ENCODE measurements at regions not wholly inside any gene's neighbourhood (a gene's known extent, or its start where the extent isn't known, plus 50 kb on each side); places are given as distances from the start of the nearest gene placed in this dataset.
A peak's percentile ranks its signal among the peaks of the same experiment; 100 is the strongest.

DNA sequence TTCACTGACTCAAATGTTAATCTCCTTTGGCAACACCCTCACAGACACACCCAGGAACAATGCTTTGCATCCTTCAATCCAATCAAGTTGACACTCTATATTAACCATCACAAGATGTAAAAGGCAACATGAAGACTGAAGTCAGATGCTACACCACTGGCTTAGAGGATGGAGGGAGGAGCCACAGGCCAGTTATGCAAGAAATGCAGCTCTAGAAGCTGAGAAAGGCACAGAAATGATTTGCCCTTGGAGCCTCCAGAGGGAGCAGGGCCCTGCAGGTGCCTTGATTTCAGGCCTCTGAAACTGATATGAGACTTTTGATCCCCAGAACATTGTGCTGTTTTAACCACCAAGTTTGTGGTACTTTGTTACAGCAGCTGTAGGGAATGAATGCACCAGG, 276.3 kb downstream of the KCNS3 start:
- Histone ChIP-seq H3K4me1 (peaks cover 0 to 3% of the 10 kb centered on the region in 2 donors), H3K27ac (no peak overlapping the region), H3K36me3 (no peaks in the 10 kb centered on the region), H3K4me3 (replicated peaks in 1 of 3) (no peak overlapping the region), H3K9me3 (no peaks in the 10 kb centered on the region), H3K27me3 (no peaks in the 10 kb centered on the region)
- intact Hi-C loops (cut with DNase I) = loop anchor here (10.0 kb wide), 1 partner anchor 300 kb away; no protein-coding TSS in a partner anchor
- TF ChIP-seq, protein P1, sequence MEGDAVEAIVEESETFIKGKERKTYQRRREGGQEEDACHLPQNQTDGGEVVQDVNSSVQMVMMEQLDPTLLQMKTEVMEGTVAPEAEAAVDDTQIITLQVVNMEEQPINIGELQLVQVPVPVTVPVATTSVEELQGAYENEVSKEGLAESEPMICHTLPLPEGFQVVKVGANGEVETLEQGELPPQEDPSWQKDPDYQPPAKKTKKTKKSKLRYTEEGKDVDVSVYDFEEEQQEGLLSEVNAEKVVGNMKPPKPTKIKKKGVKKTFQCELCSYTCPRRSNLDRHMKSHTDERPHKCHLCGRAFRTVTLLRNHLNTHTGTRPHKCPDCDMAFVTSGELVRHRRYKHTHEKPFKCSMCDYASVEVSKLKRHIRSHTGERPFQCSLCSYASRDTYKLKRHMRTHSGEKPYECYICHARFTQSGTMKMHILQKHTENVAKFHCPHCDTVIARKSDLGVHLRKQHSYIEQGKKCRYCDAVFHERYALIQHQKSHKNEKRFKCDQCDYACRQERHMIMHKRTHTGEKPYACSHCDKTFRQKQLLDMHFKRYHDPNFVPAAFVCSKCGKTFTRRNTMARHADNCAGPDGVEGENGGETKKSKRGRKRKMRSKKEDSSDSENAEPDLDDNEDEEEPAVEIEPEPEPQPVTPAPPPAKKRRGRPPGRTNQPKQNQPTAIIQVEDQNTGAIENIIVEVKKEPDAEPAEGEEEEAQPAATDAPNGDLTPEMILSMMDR (IDR thresholded peaks at IDR 0.05) = no peak
- no peak for TF ChIP-seq POLR2A (IDR thresholded peaks at IDR 0.05)
- no peak for DNase-seq

DNA sequence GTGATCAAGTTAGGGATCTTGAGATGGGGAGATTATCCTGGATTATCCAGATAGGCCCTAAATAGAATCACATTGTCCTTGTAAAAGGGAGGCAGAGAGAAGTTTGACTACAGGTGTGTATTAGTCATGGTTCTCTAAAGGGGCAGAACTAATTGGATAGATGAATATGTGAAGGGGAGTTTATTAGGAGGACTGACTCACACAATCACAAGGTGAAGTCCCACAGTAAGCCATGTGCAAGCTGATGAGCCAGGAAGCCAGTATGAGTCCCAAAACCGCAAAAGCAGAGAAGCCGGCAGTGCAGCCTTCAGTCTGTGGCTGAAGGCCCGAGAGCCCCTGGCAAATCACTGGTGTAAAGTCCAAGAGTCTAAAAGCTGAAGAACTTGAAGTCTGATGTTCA, 275.8 kb downstream of the KCNS3 start:
- Histone ChIP-seq H3K36me3 (no peaks in the 10 kb centered on the region), H3K9me3 (no peaks in the 10 kb centered on the region), H3K27ac (no peak overlapping the region), H3K27me3 (no peaks in the 10 kb centered on the region), H3K4me3 (replicated peaks in 1 of 3) (no peak overlapping the region), H3K4me1 (no peaks in the 10 kb centered on the region)
- DNase-seq = no peak
- WGBS, 2 donors = 92% methylated on average over 3 of the region's 3 CpGs
- no peak for TF ChIP-seq POLR2A (IDR thresholded peaks at IDR 0.05)
- TF ChIP-seq, protein P1 (IDR thresholded peaks at IDR 0.05) = no peak
- intact Hi-C loops (cut with DNase I) = loop anchor here (10.0 kb wide), 1 partner anchor 299 kb away; no protein-coding TSS in a partner anchor

DNA sequence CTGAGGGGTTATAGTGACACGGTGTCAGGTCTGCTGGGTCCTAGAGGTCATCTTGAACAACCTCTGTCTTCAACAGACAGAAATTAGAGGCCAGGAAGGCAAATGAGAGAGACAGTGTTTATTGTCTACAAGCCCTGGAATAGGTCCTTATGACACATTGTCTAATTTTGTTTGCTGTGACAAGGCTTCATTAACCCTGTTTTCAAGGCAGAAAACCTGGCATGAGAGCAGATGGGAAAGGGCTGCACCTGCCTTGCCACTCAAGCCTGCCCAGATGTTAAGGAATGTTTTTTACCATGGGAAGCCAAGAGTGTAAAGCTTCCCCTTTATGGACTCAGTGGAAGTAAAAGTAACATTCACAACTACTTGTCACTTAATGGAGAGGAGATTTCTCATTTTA, 275.3 kb downstream of the KCNS3 start:
- Histone ChIP-seq H3K36me3 (no peaks in the 10 kb centered on the region), H3K27ac (no peak overlapping the region), H3K4me3 (replicated peaks in 1 of 3) (no peak overlapping the region), H3K27me3 (no peaks in the 10 kb centered on the region), H3K4me1 (no peaks in the 10 kb centered on the region), H3K9me3 (no peaks in the 10 kb centered on the region)
- TF ChIP-seq, protein P1 (IDR thresholded peaks at IDR 0.05) = no peak
- TF ChIP-seq POLR2A (IDR thresholded peaks at IDR 0.05) = no peak
- DNase-seq = no peak
- intact Hi-C loops (cut with DNase I) = loop anchor here (10.0 kb wide), 1 partner anchor 299 kb away; no protein-coding TSS in a partner anchor
- 93 to 96% methylated on average over 1 of the region's 1 CpG for WGBS, 2 donors

DNA sequence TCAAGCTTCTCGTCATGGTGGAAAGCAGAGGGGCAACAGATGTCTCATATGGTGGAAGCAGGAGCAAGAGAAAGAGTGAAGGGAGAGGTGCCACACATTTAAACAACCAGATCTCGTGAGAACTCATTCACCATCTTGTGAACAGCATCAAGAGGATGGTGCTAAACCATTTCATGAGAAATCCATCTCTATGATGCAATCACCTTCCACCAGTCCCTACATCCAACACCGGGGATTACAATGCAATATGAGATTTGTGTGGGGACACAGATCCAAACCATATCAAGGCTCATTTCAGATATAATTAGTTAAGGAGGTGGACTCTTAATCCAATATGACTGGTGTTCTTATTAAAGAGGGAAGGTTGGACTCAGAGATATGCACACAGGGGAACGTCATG, 272.8 kb downstream of the KCNS3 start:
- intact Hi-C loops (cut with DNase I) = loop anchor here (10.0 kb wide), 1 partner anchor 296 kb away; no protein-coding TSS in a partner anchor
- 67 to 94% methylated on average over 4 of the region's 4 CpGs for WGBS, 2 donors
- TF ChIP-seq, protein P1 (IDR thresholded peaks at IDR 0.05) = no peak
- no peak for TF ChIP-seq POLR2A (IDR thresholded peaks at IDR 0.05)

DNA sequence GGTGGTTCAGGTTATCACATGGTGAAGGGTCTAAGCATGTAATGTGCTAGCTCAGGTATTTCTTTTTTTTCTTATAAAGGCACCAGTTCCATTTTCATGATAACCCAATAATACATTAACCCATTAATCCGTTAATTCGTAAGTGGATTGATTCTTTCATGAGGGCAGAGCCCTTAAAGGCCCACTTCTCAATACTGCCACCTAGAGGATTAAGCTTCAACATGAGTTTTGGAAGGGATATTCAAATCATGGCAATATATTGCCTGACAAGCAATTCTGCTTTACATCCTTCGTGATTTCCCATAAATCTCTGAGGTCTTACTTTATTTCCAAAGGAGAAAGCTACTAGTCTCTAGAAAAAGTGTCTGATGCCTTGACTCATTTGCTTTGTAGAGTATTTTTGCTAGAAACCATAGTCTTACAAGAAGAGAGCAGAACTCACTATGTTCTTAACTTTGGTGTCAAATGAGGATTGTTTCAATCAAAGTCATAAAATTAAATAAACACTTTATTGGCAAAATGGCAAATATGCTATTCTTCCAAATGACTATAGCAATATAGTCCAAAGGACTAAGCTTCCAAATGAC, 271.3 kb downstream of the KCNS3 start:
- intact Hi-C loops (cut with DNase I) = loop anchor here (10.0 kb wide), 1 partner anchor 295 kb away; no protein-coding TSS in a partner anchor
- WGBS, 2 donors = 24 to 25% methylated on average over 3 of the region's 3 CpGs

More for the DNA sequence above, 272.8 kb downstream of the KCNS3 start:
- Histone ChIP-seq H3K27ac (no peak overlapping the region), H3K9me3 (no peaks in the 10 kb centered on the region), H3K36me3 (no peaks in the 10 kb centered on the region), H3K27me3 (no peaks in the 10 kb centered on the region), H3K4me3 (replicated peaks in 1 of 3) (no peak overlapping the region), H3K4me1 (no peaks in the 10 kb centered on the region)
- DNase-seq = no peak

More for the DNA sequence above, 271.3 kb downstream of the KCNS3 start:
- Histone ChIP-seq H3K9me3 (no peaks in the 10 kb centered on the region), H3K27ac (no peak overlapping the region), H3K36me3 (no peaks in the 10 kb centered on the region), H3K4me3 (replicated peaks in 1 of 3) (no peak overlapping the region), H3K4me1 (no peaks in the 10 kb centered on the region), H3K27me3 (no peaks in the 10 kb centered on the region)
- DNase-seq = no peak
- no peak for TF ChIP-seq POLR2A (IDR thresholded peaks at IDR 0.05)
- TF ChIP-seq, protein P1 (IDR thresholded peaks at IDR 0.05) = peak; percentile 27 to 70 (median 44)
